SK-N-SH (cell line): ENCODE measurements at regions not wholly inside any gene's neighbourhood (a gene's known extent, or its start where the extent isn't known, plus 50 kb on each side); places are given as distances from the start of the nearest gene placed in this dataset.

Experiments used
- CTCF ChIA-PET: fragments of 300-600, 350-600 bp; formaldehyde crosslinking; extraction: SDS; loops from one replicate; lab custom pipeline; 2021; lab: Yijun Ruan, JAX
- POLR2A ChIA-PET: fragments of 350-600 bp; sonication (Branson Sonifier 250); formaldehyde crosslinking; extraction: SDS; loops from one replicate; lab custom pipeline; 2020; ENCODE audit warnings: antibody characterized with exemption, inconsistent platforms; lab: Yijun Ruan, JAX
- DNase-seq: peaks from one replicate; pipeline ENCODE4 v3.0.0; 2012
- H2AFZ ChIP-seq: fragments of 200-600 bp; sonication (generic); 2 replicates; pipeline ENCODE4 v1.8.1; 2016; ENCODE audit warnings: antibody characterized with exemption, mild to moderate bottlenecking, low read depth
- H3F3A ChIP-seq: fragments of 200-600 bp; sonication (generic); replicated peaks from 2 replicates; pipeline ENCODE3; 2016; ENCODE audit warnings: antibody characterized with exemption, mild to moderate bottlenecking; ENCODE audit not compliant: insufficient read depth
- H3K27ac ChIP-seq, 2 experiments: fragments of 200-500 bp in 1 of 2; fragments of 200-600 bp in 1 of 2; sonication (Bioruptor generic) in 1 of 2; sonication (generic), shearing (Covaris generic) in 1 of 2; 2 replicates each; pipeline versions ENCODE4 v1.5.1 to v1.6.1; 2014 to 2016; ENCODE audit warnings: low read depth in 2 of 2, inconsistent platforms in 1 of 2, low read length in 1 of 2, mild to moderate bottlenecking in 1 of 2, mixed read lengths in 1 of 2
- H3K27me3 ChIP-seq: fragments of 200-600 bp; sonication (generic), shearing (Covaris generic); 2 replicates; pipeline ENCODE4 v1.6.1; 2016; ENCODE audit warnings: mixed run types; ENCODE audit not compliant: insufficient read depth
- H3K36me3 ChIP-seq, 2 experiments: fragments of 200-500 bp in 1 of 2; fragments of 200-600 bp in 1 of 2; sonication (Bioruptor generic) in 1 of 2; sonication (generic) in 1 of 2; replicated peaks in 1 of 2; 2 replicates each; pipeline versions ENCODE3 to v1.5.1; 2014 to 2016; ENCODE audit warnings: low read length in 1 of 2, mild to moderate bottlenecking in 1 of 2; ENCODE audit not compliant: insufficient read depth in 2 of 2, control insufficient read depth in 1 of 2
- H3K4me1 ChIP-seq, 2 experiments: fragments of 200-500 bp in 1 of 2; fragments of 200-600 bp in 1 of 2; sonication (Bioruptor generic) in 1 of 2; sonication (generic), shearing (Covaris generic) in 1 of 2; 2 replicates each; pipeline versions ENCODE4 v1.5.1 to v1.6.1; 2014 to 2016; ENCODE audit warnings: low read depth in 1 of 2, low read length in 1 of 2, mixed run types in 1 of 2; ENCODE audit not compliant: insufficient read depth in 2 of 2, control insufficient read depth in 1 of 2
- H3K4me2 ChIP-seq: fragments of 200-600 bp; sonication (generic), shearing (Covaris generic); 2 replicates; pipeline ENCODE4 v1.6.1; 2017; ENCODE audit warnings: mixed run types
- H3K4me3 ChIP-seq, 2 experiments: fragments of 200-500 bp in 1 of 2; fragments of 200-600 bp in 1 of 2; sonication (Bioruptor generic) in 1 of 2; sonication (generic), shearing (Covaris generic) in 1 of 2; 2 replicates each; pipeline versions ENCODE4 v1.5.1 to v1.8.1; 2014 to 2016; ENCODE audit warnings: low read depth in 2 of 2, inconsistent platforms in 1 of 2, low read length in 1 of 2, mild to moderate bottlenecking in 1 of 2, mixed read lengths in 1 of 2, moderate library complexity in 1 of 2
- H3K79me2 ChIP-seq: fragments of 200-600 bp; sonication (generic); 2 replicates; pipeline ENCODE4 v1.8.1; 2017; ENCODE audit warnings: mild to moderate bottlenecking; ENCODE audit not compliant: insufficient read depth
- H3K9ac ChIP-seq: fragments of 200-600 bp; sonication (generic); 2 replicates; pipeline ENCODE4 v1.6.1; 2017; ENCODE audit warnings: mixed run types
- H3K9me2 ChIP-seq: fragments of 200-600 bp; sonication (generic); 2 replicates; pipeline ENCODE4 v1.6.1; 2017; ENCODE audit warnings: mixed run types
- H3K9me3 ChIP-seq: fragments of 200-600 bp; sonication (generic); 2 replicates; pipeline ENCODE4 v1.6.1; 2017; ENCODE audit warnings: mixed run types, mild to moderate bottlenecking, moderate library complexity
- H4K20me1 ChIP-seq: fragments of 200-600 bp; sonication (generic); 2 replicates; pipeline ENCODE4 v1.6.1; 2017; ENCODE audit warnings: mild to moderate bottlenecking, mixed run types; ENCODE audit not compliant: insufficient read depth
- GABPA ChIP-seq: IDR thresholded peaks from 2 replicates; pipeline ENCODE4 v1.4.0; 2012; ENCODE audit warnings: low read depth, mild to moderate bottlenecking
- GATA2 ChIP-seq: sonication (generic); formaldehyde crosslinking; IDR thresholded peaks from 2 replicates; pipeline ENCODE4 v1.5.0; 2020; ENCODE audit warnings: mild to moderate bottlenecking, missing genetic modification reagents
- MEF2A ChIP-seq: IDR thresholded peaks from 2 replicates; pipeline ENCODE4 v1.4.0; 2012; ENCODE audit warnings: low read depth, borderline replicate concordance
- NFIC ChIP-seq: IDR thresholded peaks from 2 replicates; pipeline ENCODE4 v1.4.0; 2012; ENCODE audit warnings: borderline replicate concordance
- RFX5 ChIP-seq: IDR thresholded peaks from 2 replicates; pipeline ENCODE4 v1.6.1; 2012; ENCODE audit warnings: mild to moderate bottlenecking, improper control_type of control experiment, low read length
- SIN3A ChIP-seq: IDR thresholded peaks from 2 replicates; pipeline ENCODE4 v1.6.1; 2012; ENCODE audit warnings: low read depth, mild to moderate bottlenecking, low read length, moderate library complexity, borderline replicate concordance
- WGBS: methylation state at CpG from one replicate; pipeline ENCODE4 v1.1.6; 2017; ENCODE audit warnings: low lambda C conversion rate; 5-methylcytosine and 5-hydroxymethylcytosine counted together
- TF ChIP-seq, protein P1 (sequence below): fragments of 200-600 bp; sonication (generic); IDR thresholded peaks from 2 replicates; pipeline ENCODE4 v1.6.1; 2017; ENCODE audit warnings: antibody characterized with exemption, mild to moderate bottlenecking, moderate library complexity
- TF ChIP-seq, protein P2 (sequence below): fragments of 150-350 bp; IDR thresholded peaks from 2 replicates; pipeline ENCODE4 v1.6.1; 2016; ENCODE audit warnings: mild to moderate bottlenecking, low read depth, low read length
- TF ChIP-seq, protein P3 (sequence below): IDR thresholded peaks from 2 replicates; pipeline ENCODE4 v1.4.0; 2012; ENCODE audit warnings: low read depth, borderline replicate concordance
- TF ChIP-seq, protein P4 (sequence below): IDR thresholded peaks from 2 replicates; pipeline ENCODE4 v1.4.0; 2012; ENCODE audit warnings: low read depth

DNA sequence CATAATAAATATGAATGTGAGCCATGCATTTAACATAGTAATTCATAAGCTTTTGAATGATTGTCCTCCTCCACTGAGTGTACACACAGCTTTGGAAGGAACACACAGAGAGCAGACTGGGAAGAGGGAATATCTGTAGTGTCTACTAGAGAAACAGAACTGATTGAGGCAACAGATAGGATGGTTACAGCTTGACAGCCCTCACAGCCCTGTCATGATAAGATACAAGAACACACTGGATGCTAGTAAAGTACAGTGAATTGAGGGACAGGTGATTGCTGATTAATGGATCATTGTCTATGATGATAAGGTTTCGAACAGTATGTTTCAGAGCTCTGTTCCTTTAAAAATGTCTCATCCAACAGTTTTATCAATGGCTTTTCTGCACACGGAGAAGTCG, 383.4 kb upstream of the GBE1 start:
- WGBS: 37% methylated on average over 3 of the region's 3 CpGs
- no peaks in the 10 kb centered on the region for H3K9me2 ChIP-seq
- no peak overlapping the region for H3K9ac ChIP-seq
- no peaks in the 10 kb centered on the region for H3F3A ChIP-seq
- no peaks in the 10 kb centered on the region for H4K20me1 ChIP-seq
- ChIA-PET CTCF (interaction anchor here (2.6 kb wide), 1 partner anchor 12 kb away, joined by 10 read pairs; no protein-coding TSS in a partner anchor), POLR2A (no interaction called here)
- TF ChIP-seq GATA2 (peak; percentile 61), RFX5 (no peak)
- H3K4me2 ChIP-seq: no peak overlapping the region
- no peaks in the 10 kb centered on the region for H3K9me3 ChIP-seq
- H3K79me2 ChIP-seq: no peaks in the 10 kb centered on the region
- no peaks in the 10 kb centered on the region for H3K27me3 ChIP-seq
- H3K4me3 ChIP-seq: no peak overlapping the region
- H3K27ac ChIP-seq: no peak overlapping the region
- H3K4me1 ChIP-seq: no peaks in the 10 kb centered on the region
- peak; percentile 2 for DNase-seq
- H2AFZ ChIP-seq: no peak overlapping the region
- no peaks in the 10 kb centered on the region for H3K36me3 ChIP-seq

DNA sequence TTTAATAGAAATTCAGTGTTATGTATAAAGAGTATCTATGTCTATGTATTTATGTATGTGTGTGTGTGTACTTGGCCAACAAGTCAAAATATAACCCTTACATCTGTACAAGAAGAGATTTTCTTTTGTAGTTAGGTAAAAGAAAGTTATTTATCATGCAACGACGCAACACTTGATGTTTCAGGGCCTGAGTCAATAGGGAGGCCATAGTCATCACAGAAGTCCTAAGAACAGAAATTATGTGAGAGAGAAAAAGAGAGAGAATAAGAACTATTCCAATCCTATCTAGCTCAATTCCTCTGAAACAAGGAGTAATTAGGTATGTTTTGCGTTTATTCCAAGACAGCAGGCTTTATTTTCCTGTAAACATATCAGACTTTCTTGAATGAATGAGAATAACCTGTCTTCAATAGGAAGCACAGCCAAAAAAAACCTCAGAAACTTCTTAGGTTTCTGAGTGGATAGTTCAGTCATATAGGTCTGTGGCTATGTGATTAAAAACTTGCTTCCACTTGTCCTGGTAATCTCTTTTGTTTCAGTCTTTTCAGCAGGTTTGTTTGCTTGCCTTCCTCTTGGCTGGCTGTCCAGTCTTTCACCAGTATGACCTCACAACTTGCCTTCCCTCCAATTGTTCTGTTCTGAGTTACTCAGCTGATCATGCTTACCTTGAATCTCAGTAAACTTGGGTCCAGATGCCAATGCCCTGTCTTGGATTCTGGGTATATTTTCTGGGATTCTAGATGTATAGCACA, 382.4 kb upstream of the GBE1 start:
- ChIA-PET CTCF (interaction anchor here (0.8 to 2.6 kb wide), 3 partner anchors 11 to 231 kb away, joined by 3 to 11 read pairs (median 10); no protein-coding TSS in a partner anchor), POLR2A (no interaction called here)
- Histone ChIP-seq H3K36me3 (no peaks in the 10 kb centered on the region), H3K4me3 (no peak overlapping the region), H2AFZ (no peak overlapping the region), H3K9ac (no peak overlapping the region), H4K20me1 (no peaks in the 10 kb centered on the region), H3K27ac (no peak overlapping the region), H3K79me2 (no peaks in the 10 kb centered on the region), H3K9me3 (no peaks in the 10 kb centered on the region), H3K4me1 (no peaks in the 10 kb centered on the region), H3K27me3 (no peaks in the 10 kb centered on the region), H3K4me2 (no peak overlapping the region), H3K9me2 (no peaks in the 10 kb centered on the region), H3F3A (no peaks in the 10 kb centered on the region)
- WGBS: 57% methylated on average over 3 of the region's 3 CpGs
- TF ChIP-seq MEF2A (no peak), GABPA (no peak), SIN3A (no peak), NFIC (no peak)
- TF ChIP-seq, protein P1, sequence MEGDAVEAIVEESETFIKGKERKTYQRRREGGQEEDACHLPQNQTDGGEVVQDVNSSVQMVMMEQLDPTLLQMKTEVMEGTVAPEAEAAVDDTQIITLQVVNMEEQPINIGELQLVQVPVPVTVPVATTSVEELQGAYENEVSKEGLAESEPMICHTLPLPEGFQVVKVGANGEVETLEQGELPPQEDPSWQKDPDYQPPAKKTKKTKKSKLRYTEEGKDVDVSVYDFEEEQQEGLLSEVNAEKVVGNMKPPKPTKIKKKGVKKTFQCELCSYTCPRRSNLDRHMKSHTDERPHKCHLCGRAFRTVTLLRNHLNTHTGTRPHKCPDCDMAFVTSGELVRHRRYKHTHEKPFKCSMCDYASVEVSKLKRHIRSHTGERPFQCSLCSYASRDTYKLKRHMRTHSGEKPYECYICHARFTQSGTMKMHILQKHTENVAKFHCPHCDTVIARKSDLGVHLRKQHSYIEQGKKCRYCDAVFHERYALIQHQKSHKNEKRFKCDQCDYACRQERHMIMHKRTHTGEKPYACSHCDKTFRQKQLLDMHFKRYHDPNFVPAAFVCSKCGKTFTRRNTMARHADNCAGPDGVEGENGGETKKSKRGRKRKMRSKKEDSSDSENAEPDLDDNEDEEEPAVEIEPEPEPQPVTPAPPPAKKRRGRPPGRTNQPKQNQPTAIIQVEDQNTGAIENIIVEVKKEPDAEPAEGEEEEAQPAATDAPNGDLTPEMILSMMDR: no peak
- TF ChIP-seq, protein P2, sequence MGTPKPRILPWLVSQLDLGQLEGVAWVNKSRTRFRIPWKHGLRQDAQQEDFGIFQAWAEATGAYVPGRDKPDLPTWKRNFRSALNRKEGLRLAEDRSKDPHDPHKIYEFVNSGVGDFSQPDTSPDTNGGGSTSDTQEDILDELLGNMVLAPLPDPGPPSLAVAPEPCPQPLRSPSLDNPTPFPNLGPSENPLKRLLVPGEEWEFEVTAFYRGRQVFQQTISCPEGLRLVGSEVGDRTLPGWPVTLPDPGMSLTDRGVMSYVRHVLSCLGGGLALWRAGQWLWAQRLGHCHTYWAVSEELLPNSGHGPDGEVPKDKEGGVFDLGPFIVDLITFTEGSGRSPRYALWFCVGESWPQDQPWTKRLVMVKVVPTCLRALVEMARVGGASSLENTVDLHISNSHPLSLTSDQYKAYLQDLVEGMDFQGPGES: no peak
- TF ChIP-seq, protein P3, sequence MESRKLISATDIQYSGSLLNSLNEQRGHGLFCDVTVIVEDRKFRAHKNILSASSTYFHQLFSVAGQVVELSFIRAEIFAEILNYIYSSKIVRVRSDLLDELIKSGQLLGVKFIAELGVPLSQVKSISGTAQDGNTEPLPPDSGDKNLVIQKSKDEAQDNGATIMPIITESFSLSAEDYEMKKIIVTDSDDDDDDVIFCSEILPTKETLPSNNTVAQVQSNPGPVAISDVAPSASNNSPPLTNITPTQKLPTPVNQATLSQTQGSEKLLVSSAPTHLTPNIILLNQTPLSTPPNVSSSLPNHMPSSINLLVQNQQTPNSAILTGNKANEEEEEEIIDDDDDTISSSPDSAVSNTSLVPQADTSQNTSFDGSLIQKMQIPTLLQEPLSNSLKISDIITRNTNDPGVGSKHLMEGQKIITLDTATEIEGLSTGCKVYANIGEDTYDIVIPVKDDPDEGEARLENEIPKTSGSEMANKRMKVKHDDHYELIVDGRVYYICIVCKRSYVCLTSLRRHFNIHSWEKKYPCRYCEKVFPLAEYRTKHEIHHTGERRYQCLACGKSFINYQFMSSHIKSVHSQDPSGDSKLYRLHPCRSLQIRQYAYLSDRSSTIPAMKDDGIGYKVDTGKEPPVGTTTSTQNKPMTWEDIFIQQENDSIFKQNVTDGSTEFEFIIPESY: no peak
- TF ChIP-seq, protein P4, sequence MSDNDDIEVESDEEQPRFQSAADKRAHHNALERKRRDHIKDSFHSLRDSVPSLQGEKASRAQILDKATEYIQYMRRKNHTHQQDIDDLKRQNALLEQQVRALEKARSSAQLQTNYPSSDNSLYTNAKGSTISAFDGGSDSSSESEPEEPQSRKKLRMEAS: no peak
- DNase-seq: no peak
